GM12865 (cell line): ENCODE measurements at regions not wholly inside any gene's neighbourhood (a gene's known extent, or its start where the extent isn't known, plus 50 kb on each side); places are given as distances from the start of the nearest gene placed in this dataset.

Experiments used
- DNase-seq: peaks from one replicate; pipeline ENCODE4 v3.0.0; 2010; ENCODE audit warnings: low read depth
- H3K4me3 ChIP-seq: 2 replicates; pipeline ENCODE4 v1.5.1; 2011; ENCODE audit warnings: mild to moderate bottlenecking, low read depth, low read length, control low read depth
- CTCF ChIP-seq: IDR thresholded peaks from 2 replicates; pipeline ENCODE4 v1.5.1; 2011; ENCODE audit warnings: low read length, control low read depth, low read depth, inconsistent platforms; ENCODE audit not compliant: insufficient read depth; ENCODE audit errors: missing control alignments

- no peak for DNase-seq
- no peak for TF ChIP-seq CTCF
- no peak overlapping the region for H3K4me3 ChIP-seq
These were observed 63.4 kb downstream of the CRPPA start for GRCh38 chr7:16357921-16358320.

- TF ChIP-seq CTCF, result no peak
- H3K4me3 ChIP-seq, result no peak overlapping the region
- DNase-seq, result no peak
These were observed 63.9 kb downstream of the CRPPA start for GRCh38 chr7:16357474-16357873.

- no peak overlapping the region for H3K4me3 ChIP-seq
- no peak for DNase-seq
- no peak for TF ChIP-seq CTCF
These were observed 64.9 kb downstream of the CRPPA start for GRCh38 chr7:16356301-16356958.

- H3K4me3 ChIP-seq, result no peak overlapping the region
- no peak for DNase-seq
- no peak for TF ChIP-seq CTCF
These were observed 66.8 kb downstream of the CRPPA start for GRCh38 chr7:16354573-16354972.

- DNase-seq, result no peak
- H3K4me3 ChIP-seq, result no peak overlapping the region
- TF ChIP-seq CTCF, result no peak
These were observed 68.1 kb downstream of the CRPPA start for GRCh38 chr7:16353226-16353625.

- DNase-seq, result no peak
- no peak for TF ChIP-seq CTCF
These were observed 70.7 kb downstream of the CRPPA start for GRCh38 chr7:16350634-16351033.

GRCh38 chr7:16348251-16348650 is 73.1 kb downstream of the CRPPA start:
- H3K4me3 ChIP-seq, result no peak overlapping the region
- no peak for DNase-seq
- TF ChIP-seq CTCF, result no peak

More at GRCh38 chr7:16350634-16351033, 70.7 kb downstream of the CRPPA start:
- H3K4me3 ChIP-seq, result no peak overlapping the region
